ENCODE measurements at regions not wholly inside any gene's neighbourhood (a gene's known extent, or its start where the extent isn't known, plus 50 kb on each side); places are given as distances from the start of the nearest gene placed in this dataset.

- TF ChIP-seq CTCF (IDR thresholded peaks at IDR 0.05; ENCODE audit: poor library complexity, severe bottlenecking) (no peak), EP300 (conservative IDR thresholded peaks at IDR 0.05; ENCODE audit: poor library complexity, severe bottlenecking) (no peak), EZH2 (IDR thresholded peaks at IDR 0.05; ENCODE audit: borderline replicate concordance, insufficient read depth, low read length, poor library complexity, severe bottlenecking) (no peak), POLR2AphosphoS5 (IDR thresholded peaks at IDR 0.05) (no peak), RAD21 (conservative IDR thresholded peaks at IDR 0.05) (no peak)
Observed at GRCh38 chrX:129318375-129318774, 204.9 kb downstream of the SMARCA1 start.
